Spinal cord (tissue), 9 donors: ENCODE measurements at regions not wholly inside any gene's neighbourhood (a gene's known extent, or its start where the extent isn't known, plus 50 kb on each side); places are given as distances from the start of the nearest gene placed in this dataset.
"Not testable (repeated sequence)": the region's sequence is repeated elsewhere in the genome, so short reads cannot be mapped to it uniquely, and the experiment has no call there.

ENCODE experiments used
- DNase-seq, 6 donors: peaks; one replicate each; pipeline versions ENCODE4 v3.0.0 to v3.0.0-alpha.2; 2013 to 2015; ENCODE audit warnings: low spot score in 6 of 6, low read depth in 4 of 6
- H3K27ac ChIP-seq: one replicate; pipeline ENCODE4 v1.5.1; 2013; ENCODE audit warnings: low read depth, low read length, control low read depth
- H3K27me3 ChIP-seq: one replicate; pipeline ENCODE4 v1.6.1; 2013; ENCODE audit warnings: low read length; ENCODE audit not compliant: control insufficient read depth, insufficient read depth
- H3K36me3 ChIP-seq: one replicate; pipeline ENCODE4 v1.6.1; 2013; ENCODE audit warnings: low read length; ENCODE audit not compliant: control insufficient read depth, insufficient read depth
- H3K4me1 ChIP-seq: one replicate; pipeline ENCODE4 v1.6.1; 2013; ENCODE audit warnings: low read length; ENCODE audit not compliant: control insufficient read depth, insufficient read depth
- H3K4me3 ChIP-seq: one replicate; pipeline ENCODE4 v1.5.1; 2013; ENCODE audit warnings: low read depth, low read length, control low read depth
- H3K9me3 ChIP-seq: one replicate; pipeline ENCODE4 v1.6.1; 2013; ENCODE audit warnings: low read length; ENCODE audit not compliant: control insufficient read depth, insufficient read depth
- WGBS: methylation state at CpG from one replicate; pipeline ENCODE4 v1.1.5; 2013; ENCODE audit warnings: missing lambda C conversion rate; ENCODE audit not compliant: insufficient coverage; 5-methylcytosine and 5-hydroxymethylcytosine counted together
- donor health status: healthy.

DNA sequence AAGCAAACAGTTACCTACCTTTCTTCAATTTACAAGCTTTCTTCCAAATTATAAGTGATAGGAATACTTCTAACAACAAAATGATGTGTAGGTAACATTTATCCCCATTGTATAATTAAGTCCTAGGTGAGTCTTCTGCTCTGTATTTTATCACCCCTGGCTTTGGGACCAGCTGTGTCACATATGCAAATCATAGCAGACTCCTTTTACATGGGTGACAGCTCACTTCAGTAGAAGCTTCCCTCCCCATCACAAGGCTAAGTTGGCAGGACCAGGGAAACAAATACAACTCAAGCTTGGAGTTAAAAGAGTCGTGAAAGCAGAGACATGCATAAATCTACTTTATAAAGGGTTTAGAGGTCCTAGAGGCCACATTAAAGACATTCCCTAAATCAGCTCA is 121.1 kb upstream of the RUNX1 start:
- no CpG with 5 or more reads among the region's 1 CpG for WGBS
- H3K4me1 ChIP-seq = no peaks in the 10 kb centered on the region

DNA sequence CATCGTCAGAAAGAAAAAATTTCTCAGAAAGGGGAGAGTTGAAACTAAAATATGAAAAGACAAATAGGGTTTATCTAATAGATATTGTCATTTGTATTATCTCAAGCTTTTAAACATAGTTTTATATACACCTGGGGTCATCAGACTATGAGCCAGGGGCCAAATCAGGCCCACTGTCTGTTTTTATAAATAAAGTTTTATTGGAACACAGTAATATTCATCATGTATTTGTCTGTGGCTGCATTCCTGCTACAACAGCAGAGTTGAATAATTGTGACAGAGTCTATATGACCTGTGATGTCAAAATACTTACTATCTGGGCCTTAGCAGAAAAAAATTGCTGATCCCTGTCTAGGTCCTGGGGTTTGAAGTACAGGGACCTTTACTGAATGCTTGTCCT is 120.5 kb upstream of the RUNX1 start:
- no peak overlapping the region for H3K4me3 ChIP-seq
- WGBS = no CpG with 5 or more reads among the region's 1 CpG
- H3K36me3 ChIP-seq = no peaks in the 10 kb centered on the region
- no peaks in the 10 kb centered on the region for H3K27me3 ChIP-seq
- no peak overlapping the region for H3K27ac ChIP-seq
- no peaks in the 10 kb centered on the region for H3K9me3 ChIP-seq
- DNase-seq = no peak
- no peaks in the 10 kb centered on the region for H3K4me1 ChIP-seq

More for the DNA sequence above, 121.1 kb upstream of the RUNX1 start:
- no peaks in the 10 kb centered on the region for H3K36me3 ChIP-seq
- no peak for DNase-seq
- H3K4me3 ChIP-seq = no peak overlapping the region
- H3K27ac ChIP-seq = no peak overlapping the region
- no peaks in the 10 kb centered on the region for H3K27me3 ChIP-seq
- H3K9me3 ChIP-seq = no peaks in the 10 kb centered on the region

DNA sequence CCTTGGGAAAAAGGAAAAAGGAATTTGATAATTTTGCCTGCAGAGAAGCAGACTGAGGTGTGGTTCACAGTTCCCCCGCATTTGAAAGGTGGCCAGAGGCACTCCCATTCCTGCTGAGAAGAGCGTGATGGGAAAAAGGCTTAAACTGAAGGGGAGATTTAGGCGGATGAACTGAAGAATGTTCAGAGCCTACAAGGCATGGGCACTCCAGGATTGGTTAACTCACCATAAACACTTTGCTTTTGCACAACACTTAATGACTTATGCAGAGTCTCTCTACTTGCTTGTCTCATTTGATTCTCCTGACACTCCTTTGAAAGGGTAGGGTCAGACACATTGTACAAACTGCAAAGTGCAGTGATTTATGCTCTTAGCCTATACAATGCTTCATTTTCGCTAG is 119.6 kb upstream of the RUNX1 start:
- DNase-seq = peak in 2 of 6 donors; percentile 6 to 9
- no peak overlapping the region for H3K27ac ChIP-seq
- H3K36me3 ChIP-seq = no peaks in the 10 kb centered on the region
- H3K27me3 ChIP-seq = no peaks in the 10 kb centered on the region
- H3K4me3 ChIP-seq = no peak overlapping the region
- H3K9me3 ChIP-seq = no peaks in the 10 kb centered on the region
- H3K4me1 ChIP-seq = no peaks in the 10 kb centered on the region
- WGBS = 46% methylated on average over 2 of the region's 4 CpGs

DNA sequence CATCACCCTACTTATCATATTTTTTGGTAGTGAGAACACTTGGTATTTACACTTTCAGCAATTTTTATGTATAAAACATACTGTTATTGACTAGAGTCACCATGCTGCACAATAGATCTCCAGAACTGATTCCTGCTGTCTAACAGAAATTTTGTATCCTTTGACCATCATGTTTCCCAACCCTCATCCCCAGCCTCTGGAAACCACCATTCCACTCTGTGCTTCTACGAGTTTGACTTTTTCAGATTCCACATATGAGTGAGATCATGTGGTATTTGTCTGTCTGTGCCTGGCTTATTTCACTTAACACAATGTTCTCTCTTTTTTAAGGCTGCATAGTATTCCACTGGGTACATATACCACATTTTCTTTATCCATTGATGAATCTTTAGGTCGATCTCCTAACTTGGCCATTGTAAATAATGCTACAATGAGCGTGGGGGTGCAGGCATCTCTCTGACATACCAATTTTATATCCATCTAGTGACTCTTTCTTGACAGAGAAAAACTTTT is 115.9 kb upstream of the RUNX1 start:
- H3K36me3 ChIP-seq = no peaks in the 10 kb centered on the region
- no peaks in the 10 kb centered on the region for H3K4me1 ChIP-seq
- WGBS = 71% methylated on average over 1 of the region's 3 CpGs
- DNase-seq = no peak
- no peaks in the 10 kb centered on the region for H3K9me3 ChIP-seq
- no peaks in the 10 kb centered on the region for H3K27me3 ChIP-seq
- H3K27ac ChIP-seq = no peak overlapping the region
- H3K4me3 ChIP-seq = no peak overlapping the region

DNA sequence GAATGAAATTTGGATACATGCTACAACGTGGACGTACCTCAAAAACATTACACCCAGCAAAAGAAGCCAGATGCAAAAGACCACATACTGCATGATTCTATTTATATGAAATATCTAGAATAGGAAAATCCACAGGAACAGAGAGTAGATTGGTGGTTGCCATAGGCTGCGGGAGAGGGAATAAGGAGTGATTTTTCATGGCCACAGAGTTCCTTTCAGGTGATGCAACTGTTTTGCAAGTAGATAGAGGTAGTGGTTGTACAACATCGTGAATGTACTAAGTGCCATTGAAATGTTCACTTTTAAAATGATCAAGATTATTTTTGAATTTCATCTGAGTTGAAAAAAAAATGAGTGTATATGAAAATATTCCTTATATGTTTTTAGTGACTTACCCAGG is 115.3 kb upstream of the RUNX1 start:
- Histone ChIP-seq H3K9me3 (no peaks in the 10 kb centered on the region), H3K4me1 (no peaks in the 10 kb centered on the region), H3K4me3 (no peak overlapping the region), H3K27me3 (no peaks in the 10 kb centered on the region), H3K36me3 (no peaks in the 10 kb centered on the region), H3K27ac (no peak overlapping the region)
- DNase-seq = no peak
- WGBS = 80% methylated on average over 1 of the region's 4 CpGs

DNA sequence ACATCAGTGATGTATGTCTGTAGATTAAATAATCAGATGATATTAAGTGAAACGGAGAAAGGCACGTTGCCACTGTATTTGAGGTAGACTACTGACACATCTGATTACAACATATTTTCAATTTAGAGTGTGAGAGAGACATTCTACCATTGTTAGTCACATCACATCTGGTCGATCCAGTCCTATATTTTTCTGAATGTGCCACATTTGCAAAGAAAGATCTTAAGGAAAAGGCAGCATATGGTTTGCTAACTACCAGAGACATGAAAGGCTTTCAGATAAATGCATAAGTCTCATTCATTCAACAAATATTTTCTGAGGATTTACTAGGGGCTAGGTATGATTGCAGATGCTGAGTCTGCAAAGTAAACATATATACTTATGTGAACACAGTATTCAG is 114.3 kb upstream of the RUNX1 start:
- WGBS = no CpG with 5 or more reads among the region's 3 CpGs
- peak in 1 of 6 donors; percentile 28 for DNase-seq
- no peaks in the 10 kb centered on the region for H3K4me1 ChIP-seq
- H3K9me3 ChIP-seq = no peaks in the 10 kb centered on the region
- no peaks in the 10 kb centered on the region for H3K27me3 ChIP-seq
- no peak overlapping the region for H3K4me3 ChIP-seq
- no peaks in the 10 kb centered on the region for H3K36me3 ChIP-seq
- no peak overlapping the region for H3K27ac ChIP-seq

DNA sequence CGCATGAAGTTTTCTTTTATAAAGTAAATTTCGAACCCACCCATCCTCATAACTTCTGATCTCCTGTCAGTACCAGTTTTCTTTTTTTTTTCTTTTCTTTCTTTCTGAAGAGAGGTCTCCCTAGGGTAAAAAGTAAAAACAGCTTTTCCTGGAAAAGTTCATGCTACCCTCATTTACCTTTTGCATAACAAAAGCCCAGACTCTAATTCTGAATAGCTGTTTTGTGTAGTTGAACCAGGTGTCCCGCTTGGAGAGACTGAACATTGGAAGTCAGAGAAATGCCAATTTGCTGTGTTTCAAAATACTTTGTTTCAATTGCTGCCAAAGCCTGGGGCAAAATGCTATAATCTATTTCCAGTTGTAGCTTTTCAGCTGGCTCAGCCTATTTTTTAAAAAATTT is 113.7 kb upstream of the RUNX1 start:
- Histone ChIP-seq H3K4me3 (no peak overlapping the region), H3K27me3 (no peaks in the 10 kb centered on the region), H3K36me3 (no peaks in the 10 kb centered on the region), H3K9me3 (no peaks in the 10 kb centered on the region), H3K27ac (no peak overlapping the region), H3K4me1 (no peaks in the 10 kb centered on the region)
- no peak for DNase-seq
- 71% methylated on average over 1 of the region's 3 CpGs for WGBS

DNA sequence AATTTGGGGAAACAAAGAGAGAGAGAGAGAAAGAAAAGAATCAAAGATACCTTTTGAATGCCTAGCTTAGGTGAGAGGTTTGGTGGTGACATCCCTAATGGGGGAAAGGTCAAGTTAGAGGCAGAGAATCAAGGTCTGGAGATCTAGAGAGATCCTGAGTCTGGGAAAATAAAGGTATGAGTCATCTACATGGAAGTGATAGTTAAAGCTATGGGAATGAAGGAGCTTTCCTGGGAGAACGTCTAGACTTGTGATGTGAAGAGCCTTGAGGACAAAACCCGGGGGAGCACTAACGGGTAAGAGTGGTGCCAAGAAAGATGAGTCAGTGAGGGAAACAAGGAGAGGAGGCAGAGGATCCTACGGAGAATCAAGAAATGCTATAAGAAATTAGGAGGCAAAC is 110.8 kb upstream of the RUNX1 start:
- Histone ChIP-seq H3K9me3 (peaks cover 2% of the 10 kb centered on the region), H3K4me3 (no peak overlapping the region), H3K36me3 (no peaks in the 10 kb centered on the region), H3K4me1 (no peaks in the 10 kb centered on the region), H3K27ac (no peak overlapping the region), H3K27me3 (no peaks in the 10 kb centered on the region)
- 90% methylated on average over 4 of the region's 4 CpGs for WGBS
- no peak for DNase-seq

DNA sequence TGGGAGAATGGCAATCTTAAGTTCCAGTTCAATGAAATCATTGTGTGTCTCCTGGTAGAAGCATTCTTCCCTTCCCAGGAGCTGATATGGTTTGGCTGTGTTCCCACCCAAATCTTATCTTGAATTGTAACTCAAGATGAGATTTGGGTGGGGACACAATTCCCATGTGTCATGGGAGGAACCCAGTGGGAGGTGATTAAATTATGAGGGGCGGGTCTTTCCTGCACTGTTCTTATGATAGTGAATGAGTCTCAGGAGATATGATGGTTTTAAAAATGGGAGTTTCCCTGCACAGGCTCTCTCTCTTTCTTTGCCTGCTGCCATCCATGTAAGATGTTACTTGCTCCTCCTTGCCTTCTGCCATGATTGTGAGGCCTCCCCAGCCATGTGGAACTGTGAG is 108.3 kb upstream of the RUNX1 start:
- no CpG with 5 or more reads among the region's 1 CpG for WGBS
- not testable (repeated sequence) for H3K36me3 ChIP-seq, DNase-seq, H3K4me3 ChIP-seq, H3K27ac ChIP-seq, H3K4me1 ChIP-seq, H3K9me3 ChIP-seq, H3K27me3 ChIP-seq

DNA sequence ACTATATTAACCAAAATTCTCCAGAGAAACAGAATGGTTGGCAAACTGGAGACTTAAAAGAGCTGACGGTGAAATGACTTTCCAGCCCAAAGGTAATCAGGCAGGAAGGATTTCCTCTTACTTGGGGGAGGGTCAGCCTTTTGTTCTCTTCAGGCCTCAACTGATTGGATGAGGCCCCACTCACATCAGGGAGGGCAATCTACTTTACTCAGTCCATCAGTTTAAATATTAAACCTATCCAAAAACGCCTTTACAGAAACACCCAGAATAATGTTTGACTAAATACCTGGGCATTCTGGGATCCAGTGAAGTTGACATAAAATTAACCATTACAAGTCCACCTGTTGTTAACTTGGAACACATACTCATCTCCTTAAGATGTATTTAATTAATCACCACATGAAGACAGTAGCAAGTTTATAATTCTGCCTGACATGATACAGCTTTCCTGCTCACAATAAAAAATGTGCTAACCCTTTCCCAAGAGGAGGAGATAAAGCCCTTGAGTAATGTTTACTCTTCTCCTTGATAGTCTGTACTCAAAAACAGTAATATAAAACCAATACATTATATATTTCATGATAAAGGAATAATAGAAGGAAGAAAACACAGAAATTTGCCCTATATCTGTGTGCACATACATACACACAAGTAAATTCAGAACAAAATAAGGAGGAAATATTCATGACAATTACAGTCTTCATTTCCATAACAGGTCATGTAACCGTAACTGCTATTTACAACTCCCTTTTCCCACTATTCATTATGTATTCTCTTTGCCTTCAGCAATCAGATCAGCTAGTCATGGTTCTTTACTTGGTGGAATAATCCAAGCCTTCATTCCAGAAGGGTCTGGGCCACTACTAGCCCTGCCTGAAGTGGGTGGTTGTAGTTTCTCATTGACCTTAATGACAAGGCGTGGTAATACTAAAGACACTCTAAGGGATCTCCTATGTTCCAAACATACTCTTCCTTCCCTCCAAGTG is 107.5 kb upstream of the RUNX1 start:
- H3K27ac ChIP-seq = no peak overlapping the region
- WGBS = 81% methylated on average over 2 of the region's 4 CpGs
- DNase-seq = no peak

More for the DNA sequence above, 107.5 kb upstream of the RUNX1 start:
- H3K9me3 ChIP-seq = peaks cover 2% of the 10 kb centered on the region
- no peaks in the 10 kb centered on the region for H3K27me3 ChIP-seq
- no peak overlapping the region for H3K4me3 ChIP-seq
- H3K36me3 ChIP-seq = no peaks in the 10 kb centered on the region
- no peaks in the 10 kb centered on the region for H3K4me1 ChIP-seq
